ENCODE measurements at regions not wholly inside any gene's neighbourhood (a gene's known extent, or its start where the extent isn't known, plus 50 kb on each side); places are given as distances from the start of the nearest gene placed in this dataset.

DNA sequence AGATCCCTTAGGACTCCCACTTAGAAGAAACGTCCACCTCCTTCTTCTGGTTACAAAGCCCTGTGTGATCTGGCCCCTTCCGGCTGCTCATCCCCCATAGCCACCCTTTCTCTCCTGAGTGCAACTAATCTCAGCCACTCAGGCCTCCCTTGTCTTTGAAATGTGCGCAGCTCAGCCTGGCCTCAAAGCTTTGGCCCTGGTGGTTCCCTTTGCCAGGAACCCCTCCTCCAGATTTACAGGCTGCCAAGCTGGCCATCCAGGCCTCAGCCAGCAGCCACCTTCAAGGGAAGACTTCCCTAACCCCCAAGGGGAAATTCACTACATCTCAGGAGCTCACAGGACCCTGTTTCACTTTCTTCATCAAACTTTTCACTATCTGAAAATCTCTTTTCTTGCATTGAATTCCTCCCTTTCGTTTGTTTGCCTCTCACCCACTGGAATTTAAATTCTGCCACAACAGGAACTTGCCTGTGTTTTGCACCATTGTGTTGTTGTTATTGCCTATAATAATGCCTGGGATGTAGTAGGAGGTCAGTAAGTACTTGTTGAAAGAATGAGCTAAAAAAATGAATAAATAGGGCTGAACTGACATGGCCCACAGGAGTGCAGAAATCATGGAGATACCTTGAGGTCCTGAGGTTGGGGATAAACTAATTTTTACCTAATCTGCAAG lies 109.5 kb upstream of the PFN2 start:
- no peak for TF ChIP-seq CTCF (IDR thresholded peaks at IDR 0.05)
- TF ChIP-seq ZFX (IDR thresholded peaks at IDR 0.05; ENCODE audit: borderline replicate concordance), result no peak

Measured in 22Rv1 (cell line).